22Rv1 (cell line): ENCODE measurements at regions not wholly inside any gene's neighbourhood (a gene's known extent, or its start where the extent isn't known, plus 50 kb on each side); places are given as distances from the start of the nearest gene placed in this dataset.

Experiments
- ZFX ChIP-seq: fragments of 450-650 bp; IDR thresholded peaks from 2 replicates; pipeline ENCODE4 v1.6.1; 2017; ENCODE audit warnings: antibody characterized with exemption, borderline replicate concordance
- TF ChIP-seq, protein P1 (sequence below): fragments of 450-650 bp; IDR thresholded peaks from 2 replicates; pipeline ENCODE4 v1.5.1; 2017; ENCODE audit warnings: mild to moderate bottlenecking

DNA sequence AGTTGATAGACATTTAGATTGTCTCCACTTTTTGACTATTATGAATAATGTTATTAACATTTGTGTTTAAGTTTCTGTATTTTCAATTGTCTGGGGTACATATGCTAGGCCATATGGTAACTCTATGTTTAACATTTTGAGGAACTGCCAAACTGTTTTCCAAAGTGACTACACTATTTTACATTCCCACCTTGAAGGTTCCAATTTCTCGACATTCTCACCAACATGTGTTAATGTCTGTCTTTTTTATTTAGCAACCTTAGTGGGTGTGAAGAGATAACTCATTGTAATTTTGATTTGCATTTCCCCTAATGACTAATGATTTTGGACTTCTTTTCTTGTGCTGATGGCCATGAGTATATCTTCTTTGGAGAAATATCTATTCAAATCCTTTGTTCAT, 832.4 kb downstream of the DNAJB9 start:
- TF ChIP-seq, protein P1, sequence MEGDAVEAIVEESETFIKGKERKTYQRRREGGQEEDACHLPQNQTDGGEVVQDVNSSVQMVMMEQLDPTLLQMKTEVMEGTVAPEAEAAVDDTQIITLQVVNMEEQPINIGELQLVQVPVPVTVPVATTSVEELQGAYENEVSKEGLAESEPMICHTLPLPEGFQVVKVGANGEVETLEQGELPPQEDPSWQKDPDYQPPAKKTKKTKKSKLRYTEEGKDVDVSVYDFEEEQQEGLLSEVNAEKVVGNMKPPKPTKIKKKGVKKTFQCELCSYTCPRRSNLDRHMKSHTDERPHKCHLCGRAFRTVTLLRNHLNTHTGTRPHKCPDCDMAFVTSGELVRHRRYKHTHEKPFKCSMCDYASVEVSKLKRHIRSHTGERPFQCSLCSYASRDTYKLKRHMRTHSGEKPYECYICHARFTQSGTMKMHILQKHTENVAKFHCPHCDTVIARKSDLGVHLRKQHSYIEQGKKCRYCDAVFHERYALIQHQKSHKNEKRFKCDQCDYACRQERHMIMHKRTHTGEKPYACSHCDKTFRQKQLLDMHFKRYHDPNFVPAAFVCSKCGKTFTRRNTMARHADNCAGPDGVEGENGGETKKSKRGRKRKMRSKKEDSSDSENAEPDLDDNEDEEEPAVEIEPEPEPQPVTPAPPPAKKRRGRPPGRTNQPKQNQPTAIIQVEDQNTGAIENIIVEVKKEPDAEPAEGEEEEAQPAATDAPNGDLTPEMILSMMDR: no peak
- no peak for TF ChIP-seq ZFX
